ENCODE measurements at regions not wholly inside any gene's neighbourhood (a gene's known extent, or its start where the extent isn't known, plus 50 kb on each side); places are given as distances from the start of the nearest gene placed in this dataset.

DNA sequence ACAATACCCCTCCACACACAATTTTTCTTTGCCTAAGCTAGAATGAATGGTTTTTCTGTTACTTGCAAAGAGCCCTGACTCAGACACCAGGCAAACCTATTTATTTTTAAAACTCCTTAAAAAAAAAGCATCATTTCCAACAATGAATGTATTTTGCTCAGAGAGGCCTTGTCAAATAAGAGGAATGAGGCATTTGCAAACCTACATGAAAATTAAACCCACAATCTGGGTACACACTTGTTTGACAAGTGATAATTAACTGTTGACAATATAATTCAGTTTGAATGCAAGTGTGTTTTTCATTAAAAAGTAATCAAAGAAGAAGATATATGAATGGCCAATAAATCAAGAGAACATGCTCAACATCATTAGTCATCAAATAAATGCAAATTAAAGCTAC lies 339.5 kb downstream of the PTPRU start:
- H3K36me3 ChIP-seq (ENCODE audit: insufficient read depth, low read depth, low read length), result no peaks in the 10 kb centered on the region
- no peak overlapping the region for H3K9ac ChIP-seq (ENCODE audit: low read depth, low read length)
- no peaks in the 10 kb centered on the region for H3K27me3 ChIP-seq (ENCODE audit: insufficient read depth, low read length)
- H3K27ac ChIP-seq (ENCODE audit: low read length), result no peak overlapping the region
- H3K4me3 ChIP-seq (ENCODE audit: low read length), result no peak overlapping the region
- H3K9me3 ChIP-seq (ENCODE audit: insufficient read depth, low read depth, low read length), result no peaks in the 10 kb centered on the region
- H3K4me1 ChIP-seq (ENCODE audit: insufficient read depth, low read length), result peaks cover 3% of the 10 kb centered on the region; the same call in 1 of the 2 replicates

DNA sequence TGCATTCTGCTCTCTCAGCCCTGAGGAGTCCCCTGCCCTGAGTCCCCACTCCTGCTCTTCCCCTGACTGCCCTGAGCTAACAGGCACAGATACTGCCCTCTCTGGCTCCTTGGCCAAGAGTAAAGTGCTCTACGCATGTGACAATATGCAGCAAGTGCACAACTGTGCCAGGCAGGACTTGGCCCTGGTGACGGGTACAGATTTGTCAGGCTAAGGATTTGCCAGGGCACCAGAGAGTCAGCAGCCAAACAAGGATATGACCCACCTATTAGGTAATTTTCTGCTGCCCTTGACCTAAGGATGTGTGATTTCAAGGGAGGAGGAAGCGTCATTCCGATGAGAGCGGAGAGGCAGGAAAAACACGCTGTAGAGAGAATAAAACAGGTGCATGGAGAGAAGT lies 339.0 kb downstream of the PTPRU start:
- H3K27me3 ChIP-seq (ENCODE audit: insufficient read depth, low read length), result no peaks in the 10 kb centered on the region
- no peak overlapping the region for H3K9ac ChIP-seq (ENCODE audit: low read depth, low read length)
- no peak overlapping the region for H3K4me3 ChIP-seq (ENCODE audit: low read length)
- H3K4me1 ChIP-seq (ENCODE audit: insufficient read depth, low read length), result peaks cover 3% of the 10 kb centered on the region; the same call in 1 of the 2 replicates
- no peaks in the 10 kb centered on the region for H3K36me3 ChIP-seq (ENCODE audit: insufficient read depth, low read depth, low read length)
- H3K27ac ChIP-seq (ENCODE audit: low read length), result no peak overlapping the region
- H3K9me3 ChIP-seq (ENCODE audit: insufficient read depth, low read depth, low read length), result no peaks in the 10 kb centered on the region

DNA sequence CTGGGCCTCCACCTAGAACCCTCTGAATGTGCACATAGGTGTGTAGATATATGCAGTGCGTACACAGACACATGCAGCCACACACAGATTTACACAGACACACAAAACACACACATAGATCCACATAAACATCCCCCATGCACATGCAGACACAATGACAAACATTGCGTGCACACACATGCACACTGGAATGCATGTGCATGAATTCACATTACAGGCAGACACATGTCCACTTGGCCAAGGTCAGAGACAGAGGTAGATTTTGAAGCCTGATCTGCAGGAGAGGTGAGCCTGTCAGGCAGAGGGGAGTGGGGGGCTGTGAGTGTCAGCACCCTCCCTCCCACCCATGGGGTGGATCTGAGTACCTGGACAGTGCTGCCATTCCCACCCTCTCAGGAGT lies 338.5 kb downstream of the PTPRU start:
- Histone ChIP-seq H3K4me1 (ENCODE audit: insufficient read depth, low read length) (peaks cover 3% of the 10 kb centered on the region; the same call in 1 of the 2 replicates), H3K9me3 (ENCODE audit: insufficient read depth, low read depth, low read length) (no peaks in the 10 kb centered on the region), H3K4me3 (ENCODE audit: low read length) (no peak overlapping the region), H3K9ac (ENCODE audit: low read depth, low read length) (no peak overlapping the region), H3K27me3 (ENCODE audit: insufficient read depth, low read length) (no peaks in the 10 kb centered on the region), H3K27ac (ENCODE audit: low read length) (no peak overlapping the region), H3K36me3 (ENCODE audit: insufficient read depth, low read depth, low read length) (no peaks in the 10 kb centered on the region)

DNA sequence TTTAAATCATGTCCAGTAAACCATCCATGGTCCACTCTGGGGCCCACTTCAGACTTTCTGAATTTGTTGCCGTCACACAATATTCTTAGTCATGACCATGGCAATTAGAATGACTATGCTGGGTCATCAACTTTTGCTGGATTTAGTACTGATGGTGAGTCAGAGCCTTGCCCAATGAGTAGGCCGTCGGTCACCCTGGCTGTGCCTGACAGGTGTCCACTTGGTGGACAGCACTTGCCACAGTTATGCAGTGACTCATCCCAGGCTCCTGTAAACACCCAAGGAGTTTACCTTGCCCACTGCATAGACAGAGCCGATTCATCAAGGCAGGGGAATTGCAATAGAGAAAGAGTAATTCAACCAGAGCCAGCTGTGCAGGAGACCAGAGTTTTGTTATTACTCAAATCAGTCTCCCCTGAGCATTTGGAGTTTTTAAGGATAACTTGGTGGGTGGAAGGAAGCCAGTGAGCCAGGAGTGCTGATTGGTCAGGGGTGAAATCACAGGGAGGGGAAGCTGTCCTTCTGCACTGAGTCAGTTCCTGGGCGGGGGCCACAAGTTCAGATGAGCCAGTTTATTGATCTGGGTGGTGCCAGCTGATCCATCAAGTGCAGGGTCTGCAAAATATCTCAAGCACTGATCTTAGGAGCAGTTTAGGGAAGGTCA lies 333.8 kb downstream of the PTPRU start:
- no peak overlapping the region for H3K27ac ChIP-seq (ENCODE audit: low read length)
- no peak overlapping the region for H3K9ac ChIP-seq (ENCODE audit: low read depth, low read length)
- no peaks in the 10 kb centered on the region for H3K36me3 ChIP-seq (ENCODE audit: insufficient read depth, low read depth, low read length)
- no peak overlapping the region for H3K4me3 ChIP-seq (ENCODE audit: low read length)
- H3K9me3 ChIP-seq (ENCODE audit: insufficient read depth, low read depth, low read length), result peaks cover 13% of the 10 kb centered on the region; the same call in 1 of the 2 replicates
- H3K4me1 ChIP-seq (ENCODE audit: insufficient read depth, low read length), result no peaks in the 10 kb centered on the region
- H3K27me3 ChIP-seq (ENCODE audit: insufficient read depth, low read length), result no peaks in the 10 kb centered on the region

DNA sequence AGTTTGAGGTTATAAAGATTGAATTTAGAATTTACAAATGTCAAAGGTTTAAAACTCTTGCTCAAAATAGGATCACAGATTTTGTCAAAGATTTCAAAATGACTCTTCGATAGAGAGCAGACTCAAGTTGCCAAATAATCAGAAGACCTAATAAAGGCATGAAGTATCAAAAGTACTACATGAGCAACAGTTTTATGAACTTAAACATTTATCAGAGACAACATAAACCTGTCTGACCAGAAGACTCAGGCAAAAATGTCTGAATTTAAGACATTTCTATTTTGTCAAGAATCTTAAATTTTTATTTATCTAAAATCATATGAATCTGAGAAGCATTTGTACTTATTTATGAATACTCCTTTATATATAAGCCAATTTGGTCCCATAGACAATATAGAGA lies 330.9 kb downstream of the PTPRU start:
- Histone ChIP-seq H3K27ac (ENCODE audit: low read length) (no peak overlapping the region), H3K4me1 (ENCODE audit: insufficient read depth, low read length) (no peaks in the 10 kb centered on the region), H3K9me3 (ENCODE audit: insufficient read depth, low read depth, low read length) (peaks cover 40% of the 10 kb centered on the region), H3K9ac (ENCODE audit: low read depth, low read length) (no peak overlapping the region), H3K36me3 (ENCODE audit: insufficient read depth, low read depth, low read length) (no peaks in the 10 kb centered on the region), H3K4me3 (ENCODE audit: low read length) (no peak overlapping the region), H3K27me3 (ENCODE audit: insufficient read depth, low read length) (no peaks in the 10 kb centered on the region)

DNA sequence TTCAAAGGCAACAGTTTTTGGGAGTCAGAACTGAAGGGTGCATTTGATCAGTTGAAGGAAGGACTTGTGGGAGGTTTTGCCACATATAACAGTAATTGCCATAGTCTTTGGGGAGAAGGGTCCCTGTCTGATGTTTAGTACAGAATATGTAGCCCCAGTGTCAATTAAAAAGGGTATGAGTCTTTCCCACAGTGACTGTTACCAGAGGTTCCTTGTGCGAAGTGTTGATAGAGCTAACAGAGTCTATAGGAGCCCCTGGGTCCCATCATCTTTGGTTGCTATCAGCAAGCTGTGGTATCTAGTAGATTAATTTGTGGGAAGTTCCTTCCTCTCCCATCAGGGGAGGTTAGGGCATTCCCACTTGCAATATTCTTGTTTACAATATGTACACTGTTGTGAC lies 329.2 kb downstream of the PTPRU start:
- H3K27me3 ChIP-seq (ENCODE audit: insufficient read depth, low read length), result no peaks in the 10 kb centered on the region
- H3K4me3 ChIP-seq (ENCODE audit: low read length), result no peak overlapping the region
- no peak overlapping the region for H3K9ac ChIP-seq (ENCODE audit: low read depth, low read length)
- H3K9me3 ChIP-seq (ENCODE audit: insufficient read depth, low read depth, low read length), result peaks cover 40% of the 10 kb centered on the region
- H3K4me1 ChIP-seq (ENCODE audit: insufficient read depth, low read length), result no peaks in the 10 kb centered on the region
- H3K36me3 ChIP-seq (ENCODE audit: insufficient read depth, low read depth, low read length), result no peaks in the 10 kb centered on the region
- H3K27ac ChIP-seq (ENCODE audit: low read length), result no peak overlapping the region

DNA sequence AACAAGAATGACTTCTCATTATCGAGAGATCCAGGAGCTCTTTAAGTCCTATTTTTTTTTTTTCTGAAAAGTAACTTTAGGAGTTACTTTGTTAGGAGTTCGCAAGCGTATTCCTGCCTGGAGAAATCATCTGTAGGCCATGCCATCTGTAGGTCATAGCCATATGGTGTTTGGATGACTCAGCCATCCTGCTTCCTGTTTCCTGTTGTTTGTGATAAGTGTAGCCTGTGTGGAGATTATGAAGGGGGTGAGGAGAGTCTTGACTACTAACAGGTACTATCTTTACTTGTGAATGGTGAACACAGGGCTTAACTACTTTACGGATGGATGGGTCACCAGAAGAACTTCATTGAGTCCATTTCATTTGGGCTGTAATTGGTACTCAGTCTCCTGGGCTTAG lies 327.2 kb downstream of the PTPRU start:
- Histone ChIP-seq H3K9ac (ENCODE audit: low read depth, low read length) (no peak overlapping the region), H3K4me1 (ENCODE audit: insufficient read depth, low read length) (no peaks in the 10 kb centered on the region), H3K27ac (ENCODE audit: low read length) (no peak overlapping the region), H3K36me3 (ENCODE audit: insufficient read depth, low read depth, low read length) (no peaks in the 10 kb centered on the region), H3K9me3 (ENCODE audit: insufficient read depth, low read depth, low read length) (peaks cover 40% of the 10 kb centered on the region), H3K27me3 (ENCODE audit: insufficient read depth, low read length) (no peaks in the 10 kb centered on the region), H3K4me3 (ENCODE audit: low read length) (no peak overlapping the region)

DNA sequence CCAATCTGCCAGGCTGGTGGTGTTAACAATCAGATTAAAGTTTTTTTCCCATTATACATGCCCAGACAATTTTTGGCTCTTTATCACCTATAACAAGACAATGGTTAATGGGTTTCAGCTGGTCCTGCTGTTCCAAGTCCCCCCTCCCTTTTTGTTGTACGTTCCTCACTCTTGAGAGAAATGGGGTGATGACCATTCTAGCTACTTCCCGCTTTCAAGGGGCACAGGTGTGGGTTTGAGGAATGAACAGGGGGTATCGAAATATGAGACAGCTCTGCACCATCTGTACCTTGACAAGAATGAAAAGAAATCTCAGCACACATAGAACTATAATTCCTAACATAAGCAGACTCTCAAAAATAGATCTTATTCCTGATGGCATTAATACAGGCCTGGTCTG lies 326.8 kb downstream of the PTPRU start:
- no peaks in the 10 kb centered on the region for H3K4me1 ChIP-seq (ENCODE audit: insufficient read depth, low read length)
- H3K9me3 ChIP-seq (ENCODE audit: insufficient read depth, low read depth, low read length), result peaks cover 40% of the 10 kb centered on the region
- no peaks in the 10 kb centered on the region for H3K27me3 ChIP-seq (ENCODE audit: insufficient read depth, low read length)
- no peak overlapping the region for H3K4me3 ChIP-seq (ENCODE audit: low read length)
- no peaks in the 10 kb centered on the region for H3K36me3 ChIP-seq (ENCODE audit: insufficient read depth, low read depth, low read length)
- no peak overlapping the region for H3K27ac ChIP-seq (ENCODE audit: low read length)
- H3K9ac ChIP-seq (ENCODE audit: low read depth, low read length), result no peak overlapping the region

DNA sequence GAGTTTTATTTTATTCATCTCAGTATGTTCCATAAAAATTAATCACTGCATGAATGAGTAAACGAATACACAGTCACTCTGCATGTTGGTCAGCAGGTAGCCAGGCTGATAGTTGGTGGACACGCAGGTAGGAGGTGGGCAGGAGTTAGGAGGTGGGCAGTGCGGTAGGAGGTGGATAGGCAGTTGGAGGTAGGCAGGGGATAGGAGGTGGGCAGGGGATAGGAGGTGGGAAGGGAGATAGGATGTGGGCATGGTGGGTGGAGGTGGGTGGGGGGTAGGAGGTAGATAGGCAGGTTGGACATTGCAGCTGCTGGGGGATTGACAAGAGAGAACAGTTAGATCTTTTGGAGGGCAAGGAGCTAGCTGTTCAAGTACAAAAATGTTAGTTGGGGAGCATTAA lies 322.7 kb downstream of the PTPRU start:
- Histone ChIP-seq H3K4me3 (ENCODE audit: low read length) (no peak overlapping the region), H3K9ac (ENCODE audit: low read depth, low read length) (no peak overlapping the region), H3K36me3 (ENCODE audit: insufficient read depth, low read depth, low read length) (no peaks in the 10 kb centered on the region), H3K27ac (ENCODE audit: low read length) (no peak overlapping the region), H3K9me3 (ENCODE audit: insufficient read depth, low read depth, low read length) (peaks cover 17% of the 10 kb centered on the region), H3K27me3 (ENCODE audit: insufficient read depth, low read length) (no peaks in the 10 kb centered on the region), H3K4me1 (ENCODE audit: insufficient read depth, low read length) (no peaks in the 10 kb centered on the region)

DNA sequence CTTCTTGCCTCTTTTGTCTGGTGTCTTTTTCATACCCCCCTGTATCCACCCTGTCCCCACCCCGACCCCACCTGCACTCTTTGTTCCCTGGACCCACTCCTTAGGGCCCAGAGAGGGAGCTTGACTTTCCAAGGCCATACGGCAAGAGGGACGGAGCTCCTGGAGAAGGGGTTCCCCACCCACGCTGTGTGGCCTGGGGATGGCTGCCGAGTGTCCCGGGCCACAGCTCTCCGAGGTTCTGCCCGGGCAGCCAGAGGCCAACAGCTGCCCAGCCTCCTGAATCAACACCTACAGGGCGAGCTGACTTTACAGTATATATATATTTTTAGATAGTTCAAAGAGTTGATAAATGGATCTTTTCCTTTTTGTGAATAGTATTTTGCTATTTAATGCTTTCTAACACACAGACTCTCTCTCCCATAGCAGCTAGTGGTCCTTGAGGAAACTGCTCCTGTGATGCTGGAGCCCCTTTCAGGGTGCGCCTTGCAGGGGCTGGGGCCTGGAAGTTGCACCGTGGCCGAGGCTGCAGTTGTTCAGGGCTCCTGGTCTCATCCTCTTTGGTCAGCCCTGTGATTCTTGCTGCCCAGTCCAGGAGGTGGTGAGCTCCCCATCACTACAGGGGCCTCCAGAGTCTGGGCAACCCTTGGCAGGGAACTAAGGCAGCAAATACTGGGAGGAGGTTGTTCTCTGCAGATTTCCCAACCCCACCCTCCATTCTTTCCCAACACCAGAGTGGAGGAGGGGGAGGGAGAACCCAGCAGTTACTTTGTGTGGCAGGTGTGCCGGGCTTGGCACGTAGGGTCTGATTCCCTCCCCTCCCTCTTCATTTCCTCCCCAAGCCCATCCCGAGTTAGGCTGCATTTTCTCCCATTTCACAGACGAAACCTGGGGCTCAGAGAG lies 321.6 kb downstream of the PTPRU start:
- Histone ChIP-seq H3K4me1 (ENCODE audit: insufficient read depth, low read length) (no peaks in the 10 kb centered on the region), H3K9me3 (ENCODE audit: insufficient read depth, low read depth, low read length) (peaks cover 7% of the 10 kb centered on the region), H3K4me3 (ENCODE audit: low read length) (no peak overlapping the region), H3K36me3 (ENCODE audit: insufficient read depth, low read depth, low read length) (no peaks in the 10 kb centered on the region), H3K27ac (ENCODE audit: low read length) (no peak overlapping the region), H3K27me3 (ENCODE audit: insufficient read depth, low read length) (no peaks in the 10 kb centered on the region), H3K9ac (ENCODE audit: low read depth, low read length) (no peak overlapping the region)

DNA sequence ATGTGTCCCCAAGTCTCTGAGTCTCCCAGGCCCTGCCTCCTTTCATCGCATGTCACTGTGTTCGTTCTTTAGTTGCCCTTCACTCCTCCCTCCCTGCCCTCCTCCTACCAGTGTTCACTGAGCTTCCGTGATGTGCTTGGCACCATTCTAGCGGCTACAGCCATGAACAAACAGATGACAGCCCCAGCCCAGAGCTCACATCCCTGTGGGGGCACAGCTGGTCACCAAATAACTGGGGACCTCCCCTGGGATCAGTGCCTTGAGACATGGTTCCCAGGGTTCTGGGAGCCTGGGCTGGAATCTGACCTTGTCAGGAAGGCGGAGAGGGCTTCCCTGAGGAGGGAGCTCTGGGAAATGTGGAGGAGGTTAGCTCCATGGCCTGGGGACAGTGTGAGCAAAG lies 320.7 kb downstream of the PTPRU start:
- Histone ChIP-seq H3K9me3 (ENCODE audit: insufficient read depth, low read depth, low read length) (no peaks in the 10 kb centered on the region), H3K9ac (ENCODE audit: low read depth, low read length) (no peak overlapping the region), H3K4me1 (ENCODE audit: insufficient read depth, low read length) (no peaks in the 10 kb centered on the region), H3K27ac (ENCODE audit: low read length) (no peak overlapping the region), H3K36me3 (ENCODE audit: insufficient read depth, low read depth, low read length) (no peaks in the 10 kb centered on the region), H3K4me3 (ENCODE audit: low read length) (no peak overlapping the region), H3K27me3 (ENCODE audit: insufficient read depth, low read length) (no peaks in the 10 kb centered on the region)

DNA sequence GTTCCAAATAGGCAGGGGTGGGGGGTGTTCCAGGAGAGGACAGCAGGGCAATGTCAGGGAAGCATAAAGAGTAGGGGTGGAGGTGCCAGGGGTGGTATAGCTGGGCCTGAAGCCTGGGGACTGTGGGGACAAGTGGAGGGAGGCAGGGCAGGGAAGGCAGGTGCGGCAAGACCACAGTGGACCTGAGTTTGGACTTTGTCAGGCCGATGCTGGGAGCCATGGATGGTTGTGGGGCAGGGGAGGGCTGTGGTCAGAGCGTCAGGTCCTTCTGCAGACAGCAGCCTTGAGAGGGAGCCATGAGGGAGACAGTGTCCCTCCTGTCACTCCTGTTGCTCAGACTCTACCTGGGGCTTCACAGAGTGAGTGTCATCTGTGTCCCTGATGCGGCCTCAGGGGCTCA lies 320.3 kb downstream of the PTPRU start:
- Histone ChIP-seq H3K9ac (ENCODE audit: low read depth, low read length) (no peak overlapping the region), H3K4me1 (ENCODE audit: insufficient read depth, low read length) (no peaks in the 10 kb centered on the region), H3K4me3 (ENCODE audit: low read length) (no peak overlapping the region), H3K27ac (ENCODE audit: low read length) (no peak overlapping the region), H3K9me3 (ENCODE audit: insufficient read depth, low read depth, low read length) (no peaks in the 10 kb centered on the region), H3K27me3 (ENCODE audit: insufficient read depth, low read length) (no peaks in the 10 kb centered on the region), H3K36me3 (ENCODE audit: insufficient read depth, low read depth, low read length) (no peaks in the 10 kb centered on the region)
